ENCODE measurements at regions not wholly inside any gene's neighbourhood (a gene's known extent, or its start where the extent isn't known, plus 50 kb on each side); places are given as distances from the start of the nearest gene placed in this dataset.
A peak's percentile ranks its signal among the peaks of the same experiment; 100 is the strongest.
"Not testable (repeated sequence)": the region's sequence is repeated elsewhere in the genome, so short reads cannot be mapped to it uniquely, and the experiment has no call there.

- H3K4me1 Mint-ChIP-seq, result no peaks in the 10 kb centered on the region
- H3K4me3 Mint-ChIP-seq, result no peak overlapping the region
- H3K27me3 Mint-ChIP-seq, result peaks cover 7% of the 10 kb centered on the region
- H3K36me3 Mint-ChIP-seq, result no peaks in the 10 kb centered on the region
- no peaks in the 10 kb centered on the region for H3K9me3 Mint-ChIP-seq
- no peak overlapping the region for H3K27ac Mint-ChIP-seq
- DNase-seq, result no peak
- CTCF ChIA-PET, result interaction anchor here (1.2 kb wide), 1 partner anchor 22 kb away, joined by 3 read pairs; no protein-coding TSS in a partner anchor
Measured at GRCh38 chr17:20935740-20936139, 107.1 kb downstream of the USP22 start.

- DNase-seq, result no peak
- Mint-ChIP-seq H3K4me1 (no peaks in the 10 kb centered on the region), H3K27me3 (peaks cover 11% of the 10 kb centered on the region), H3K27ac (no peak overlapping the region), H3K4me3 (no peak overlapping the region), H3K9me3 (no peaks in the 10 kb centered on the region), H3K36me3 (no peaks in the 10 kb centered on the region)
- CTCF ChIA-PET, result no interaction called here
Measured at GRCh38 chr17:20938244-20938643, 104.6 kb downstream of the USP22 start.

DNA sequence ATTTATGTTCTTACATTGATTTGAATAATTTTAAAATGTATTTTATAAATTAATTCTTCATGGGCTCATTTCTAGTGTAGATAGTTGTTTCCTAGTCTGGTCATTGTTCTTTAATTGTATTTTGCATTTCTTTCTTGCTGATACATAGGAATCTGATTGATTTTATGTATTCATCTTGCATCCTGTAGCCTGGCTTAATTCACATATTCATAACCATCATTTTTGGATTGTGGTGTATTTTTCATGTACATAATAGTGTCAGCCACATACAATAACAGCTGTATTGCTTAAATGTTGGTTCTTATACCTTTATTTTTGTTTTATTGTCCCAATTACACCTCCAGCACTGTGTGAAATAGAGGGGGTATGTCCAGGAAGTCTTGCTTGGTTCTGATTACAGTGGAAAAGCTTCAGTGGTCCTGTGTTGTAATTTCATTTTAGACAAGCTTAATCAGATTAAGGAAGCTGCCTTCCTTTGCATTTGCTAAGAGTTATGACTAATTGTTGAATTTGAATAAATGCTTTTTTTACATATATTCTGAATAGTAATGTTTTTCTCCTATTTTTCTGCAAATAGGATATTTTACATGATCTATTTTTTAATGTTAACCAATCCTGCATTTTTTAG, 103.7 kb downstream of the USP22 start:
- Mint-ChIP-seq H3K27ac (no peak overlapping the region), H3K9me3 (no peaks in the 10 kb centered on the region), H3K27me3 (peaks cover 12% of the 10 kb centered on the region), H3K4me1 (no peaks in the 10 kb centered on the region), H3K4me3 (no peak overlapping the region), H3K36me3 (no peaks in the 10 kb centered on the region)
- CTCF ChIA-PET, result no interaction called here
- no peak for DNase-seq

GRCh38 chr17:20941872-20942271, 100.9 kb downstream of the USP22 start:
- CTCF ChIA-PET, result no interaction called here
- DNase-seq, result no peak
- no peak overlapping the region for H3K4me3 Mint-ChIP-seq
- peaks cover 19% of the 10 kb centered on the region for H3K27me3 Mint-ChIP-seq
- H3K36me3 Mint-ChIP-seq, result no peaks in the 10 kb centered on the region
- H3K27ac Mint-ChIP-seq, result no peak overlapping the region
- no peaks in the 10 kb centered on the region for H3K9me3 Mint-ChIP-seq
- H3K4me1 Mint-ChIP-seq, result no peaks in the 10 kb centered on the region

- no peak overlapping the region for H3K27ac Mint-ChIP-seq
- no peaks in the 10 kb centered on the region for H3K9me3 Mint-ChIP-seq
- peak; percentile 56 for DNase-seq
- H3K36me3 Mint-ChIP-seq, result no peaks in the 10 kb centered on the region
- no peaks in the 10 kb centered on the region for H3K4me1 Mint-ChIP-seq
- CTCF ChIA-PET, result interaction anchor here (0.9 to 3.8 kb wide), 4 partner anchors 10 to 50 kb away, joined by 3 to 21 read pairs (median 4); no protein-coding TSS in a partner anchor
- H3K4me3 Mint-ChIP-seq, result no peak overlapping the region
- peaks cover 24% of the 10 kb centered on the region for H3K27me3 Mint-ChIP-seq
Measured at GRCh38 chr17:20944014-20944865, 98.6 kb downstream of the USP22 start.

GRCh38 chr17:20947708-20948107, 95.1 kb downstream of the USP22 start:
- H3K27ac Mint-ChIP-seq, H3K9me3 Mint-ChIP-seq, DNase-seq, CTCF ChIA-PET, H3K4me3 Mint-ChIP-seq, H3K36me3 Mint-ChIP-seq, H3K4me1 Mint-ChIP-seq: not testable (repeated sequence)
- peaks cover 26% of the 10 kb centered on the region for H3K27me3 Mint-ChIP-seq

- H3K27me3 Mint-ChIP-seq, result peaks cover 29% of the 10 kb centered on the region
- H3K9me3 Mint-ChIP-seq, result no peaks in the 10 kb centered on the region
- CTCF ChIA-PET, result no interaction called here
- no peak overlapping the region for H3K4me3 Mint-ChIP-seq
- no peaks in the 10 kb centered on the region for H3K36me3 Mint-ChIP-seq
- no peaks in the 10 kb centered on the region for H3K4me1 Mint-ChIP-seq
- no peak overlapping the region for H3K27ac Mint-ChIP-seq
- DNase-seq, result no peak
Measured at GRCh38 chr17:20948984-20949777, 93.6 kb downstream of the USP22 start.
